Hepatocyte (in vitro differentiated cells): ENCODE measurements at regions not wholly inside any gene's neighbourhood (a gene's known extent, or its start where the extent isn't known, plus 50 kb on each side); places are given as distances from the start of the nearest gene placed in this dataset.

Source experiments
- EZH2 ChIP-seq: fragments of 200-600 bp; sonication (generic); IDR thresholded peaks from 2 replicates; pipeline ENCODE4 v1.6.1; 2016; ENCODE audit warnings: antibody characterized with exemption, mild to moderate bottlenecking, borderline replicate concordance
- EZH2phosphoT487 ChIP-seq: fragments of 200-600 bp; sonication (generic); IDR thresholded peaks from one replicate; pipeline ENCODE4 v1.6.1; 2018; ENCODE audit warnings: antibody characterized with exemption, mild to moderate bottlenecking, low read depth, moderate library complexity; ENCODE audit not compliant: unreplicated experiment, severe bottlenecking
- TF ChIP-seq, protein P1 (sequence below): fragments of 200-600 bp; sonication (generic); IDR thresholded peaks from 2 replicates; pipeline ENCODE4 v1.5.1; 2016; ENCODE audit warnings: antibody characterized with exemption, mild to moderate bottlenecking; ENCODE audit not compliant: poor library complexity

DNA sequence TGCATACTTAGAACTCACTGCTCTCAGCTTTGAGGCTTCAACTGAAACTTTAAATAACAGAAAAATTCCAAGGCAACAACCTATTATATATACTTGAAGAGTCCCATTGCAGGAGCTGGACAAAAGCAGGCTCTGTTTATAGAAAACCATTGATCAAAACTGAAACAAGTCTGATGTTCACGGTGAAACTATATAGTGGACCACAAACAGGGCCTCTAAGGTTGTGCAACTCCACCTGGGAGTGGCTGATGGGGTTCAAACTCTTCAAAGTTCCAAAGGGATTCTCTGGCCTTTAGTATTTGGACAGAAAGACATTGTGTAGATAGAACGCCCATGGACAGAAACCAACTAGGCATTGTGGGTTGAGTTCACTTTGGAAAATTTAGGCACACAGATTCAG lies 140.3 kb downstream of the ZC3H11B start:
- TF ChIP-seq, protein P1, sequence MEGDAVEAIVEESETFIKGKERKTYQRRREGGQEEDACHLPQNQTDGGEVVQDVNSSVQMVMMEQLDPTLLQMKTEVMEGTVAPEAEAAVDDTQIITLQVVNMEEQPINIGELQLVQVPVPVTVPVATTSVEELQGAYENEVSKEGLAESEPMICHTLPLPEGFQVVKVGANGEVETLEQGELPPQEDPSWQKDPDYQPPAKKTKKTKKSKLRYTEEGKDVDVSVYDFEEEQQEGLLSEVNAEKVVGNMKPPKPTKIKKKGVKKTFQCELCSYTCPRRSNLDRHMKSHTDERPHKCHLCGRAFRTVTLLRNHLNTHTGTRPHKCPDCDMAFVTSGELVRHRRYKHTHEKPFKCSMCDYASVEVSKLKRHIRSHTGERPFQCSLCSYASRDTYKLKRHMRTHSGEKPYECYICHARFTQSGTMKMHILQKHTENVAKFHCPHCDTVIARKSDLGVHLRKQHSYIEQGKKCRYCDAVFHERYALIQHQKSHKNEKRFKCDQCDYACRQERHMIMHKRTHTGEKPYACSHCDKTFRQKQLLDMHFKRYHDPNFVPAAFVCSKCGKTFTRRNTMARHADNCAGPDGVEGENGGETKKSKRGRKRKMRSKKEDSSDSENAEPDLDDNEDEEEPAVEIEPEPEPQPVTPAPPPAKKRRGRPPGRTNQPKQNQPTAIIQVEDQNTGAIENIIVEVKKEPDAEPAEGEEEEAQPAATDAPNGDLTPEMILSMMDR: no peak
- TF ChIP-seq EZH2phosphoT487 (no peak), EZH2 (no peak)
